T-helper 2 cell (primary cell): ENCODE measurements at regions not wholly inside any gene's neighbourhood (a gene's known extent, or its start where the extent isn't known, plus 50 kb on each side); places are given as distances from the start of the nearest gene placed in this dataset.
A peak's percentile ranks its signal among the peaks of the same experiment; 100 is the strongest.

ENCODE experiments used
- DNase-seq, 5 experiments: peaks; one replicate each; pipeline versions ENCODE4 v3.0.0 to v3.0.0-alpha.2; 2012 to 2022

DNA sequence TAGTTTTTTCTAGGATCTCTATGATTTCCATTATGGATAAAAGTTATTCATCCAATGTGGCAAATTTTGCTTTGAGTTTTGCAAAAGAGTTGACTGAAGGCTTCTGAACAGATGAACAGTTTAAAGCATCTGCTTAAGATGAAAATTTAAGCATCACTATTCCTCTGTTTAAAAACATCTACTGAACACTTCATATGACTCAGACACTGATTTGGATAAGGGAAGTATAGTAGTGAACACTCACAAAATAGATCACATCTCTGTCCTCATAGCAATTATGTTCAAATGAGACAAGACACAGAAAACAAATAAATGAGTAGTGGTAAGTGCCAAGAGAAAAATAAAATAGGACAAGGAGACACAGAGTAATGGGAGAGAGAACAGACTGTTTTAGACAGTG, 157.3 kb downstream of the MBL2 start:
- no peak for DNase-seq

DNA sequence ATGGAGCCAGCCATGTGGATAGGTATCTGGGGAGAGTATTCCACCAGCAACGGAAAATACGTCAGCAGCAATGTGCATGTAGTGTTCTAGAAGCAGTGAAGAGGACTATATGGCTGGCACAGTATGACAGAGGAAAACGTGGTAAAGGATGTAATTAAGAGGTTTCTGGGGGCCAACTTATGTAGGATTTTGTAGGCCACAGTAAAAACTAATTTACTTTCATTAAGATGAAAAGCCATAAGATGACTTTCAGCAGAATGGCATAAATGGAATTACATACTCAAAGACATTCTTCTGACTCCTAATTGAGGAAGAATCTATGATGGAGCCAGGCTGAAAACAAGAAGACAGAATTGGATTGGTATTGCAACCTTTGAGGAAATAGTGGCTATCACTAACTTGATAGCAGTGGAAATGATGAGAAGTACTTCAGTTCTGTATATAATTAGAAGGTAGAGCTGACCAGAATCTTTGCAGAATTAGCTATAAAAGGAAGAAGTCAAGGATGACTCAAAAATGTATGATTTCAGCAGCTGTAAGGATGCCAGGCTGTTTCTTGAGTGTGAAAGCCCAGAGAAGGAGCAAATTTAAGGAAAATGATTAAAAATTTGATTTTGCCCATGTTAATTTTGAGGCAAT, 156.7 kb downstream of the MBL2 start:
- DNase-seq = no peak

DNA sequence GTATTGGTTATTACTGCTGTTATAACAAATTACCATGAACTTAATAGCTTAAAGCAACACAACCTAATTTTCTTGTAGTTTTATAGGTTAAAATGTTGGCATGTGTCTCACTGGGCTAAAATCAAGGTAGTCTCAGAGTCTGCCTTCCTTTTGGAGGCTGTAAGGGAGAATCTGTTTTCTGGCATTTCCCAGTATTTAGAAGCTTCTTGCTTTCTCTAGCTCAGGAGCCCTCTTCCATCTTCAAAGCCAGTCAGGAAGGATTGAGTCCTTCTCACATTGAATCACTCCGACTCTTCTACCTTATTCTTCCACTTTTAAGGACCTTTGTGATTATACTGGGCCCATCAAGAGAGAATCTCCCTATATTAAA, 156.2 kb downstream of the MBL2 start:
- no peak for DNase-seq

DNA sequence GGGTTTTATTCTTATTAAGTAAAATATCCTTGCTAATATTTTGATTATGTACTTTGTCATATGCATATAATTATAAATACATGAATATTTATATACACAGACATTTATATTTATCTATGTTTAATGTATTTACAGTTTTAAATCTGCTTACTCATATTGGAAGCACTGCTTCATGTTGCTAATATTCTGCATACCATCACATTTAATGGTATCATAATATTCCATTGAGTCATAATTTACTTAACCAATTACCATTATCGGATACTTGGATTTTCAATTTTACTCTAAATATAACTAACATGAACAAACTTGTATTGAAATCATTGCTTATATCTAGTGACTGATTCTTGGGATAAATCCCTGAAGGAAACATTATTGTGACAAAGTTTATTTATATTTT, 155.2 kb downstream of the MBL2 start:
- DNase-seq = no peak

DNA sequence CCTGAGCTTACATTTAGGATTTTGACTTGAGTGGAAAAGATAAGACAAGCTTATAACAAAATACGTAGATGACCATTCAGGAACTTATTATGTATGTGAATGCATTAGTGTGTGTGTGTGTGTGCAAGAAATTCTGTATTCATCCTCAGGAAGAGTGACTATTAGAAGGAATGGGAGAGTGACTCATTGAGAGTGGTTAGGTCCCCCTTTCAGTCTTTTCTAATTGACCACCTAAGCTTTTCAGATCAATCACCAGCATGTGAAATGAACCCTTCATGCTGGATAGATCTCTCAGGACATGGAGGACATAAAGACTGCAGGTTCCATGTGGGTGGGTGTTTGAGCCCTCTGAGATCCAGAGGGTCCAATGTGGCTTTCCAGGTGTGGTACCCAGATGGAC, 153.5 kb downstream of the MBL2 start:
- no peak for DNase-seq

DNA sequence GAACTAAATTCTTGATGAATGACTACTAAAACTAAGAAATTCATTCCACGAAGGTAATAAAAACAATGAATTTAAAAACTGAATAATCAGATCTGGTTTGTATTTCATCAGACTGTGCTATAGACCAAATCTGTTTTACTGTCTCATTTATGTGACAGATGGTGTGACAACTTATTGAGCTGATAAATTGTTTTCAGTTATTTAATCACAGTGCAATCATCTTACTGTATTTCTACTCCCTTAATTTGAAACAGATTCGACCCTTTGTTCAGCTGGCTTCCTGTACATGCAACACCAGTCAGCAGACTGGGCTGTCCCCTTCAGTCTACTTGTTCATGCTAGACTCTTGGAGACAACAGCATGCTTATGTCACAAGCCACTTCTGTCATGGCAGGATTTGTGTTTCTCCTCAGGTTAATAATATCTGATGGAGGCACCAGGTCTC, 150.9 kb downstream of the MBL2 start:
- no peak for DNase-seq

DNA sequence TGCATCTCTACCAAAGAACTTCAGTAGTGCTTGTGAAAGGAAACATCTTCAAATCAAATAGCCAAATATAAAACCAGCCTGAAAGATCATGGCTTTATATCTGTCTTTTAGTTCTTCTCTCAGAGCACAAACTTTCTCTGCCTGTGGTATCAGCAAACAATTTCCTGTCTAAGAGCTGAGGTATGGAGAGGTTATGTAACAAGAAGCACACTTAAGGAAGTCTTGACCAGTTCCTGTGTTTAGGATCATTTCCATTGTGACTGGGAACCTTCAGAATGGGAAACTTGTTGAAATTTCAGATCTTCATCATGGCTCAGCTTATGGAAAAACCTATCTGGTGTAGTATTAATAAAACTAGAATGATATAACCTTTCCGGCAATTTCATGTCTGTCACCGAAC, 148.8 kb downstream of the MBL2 start:
- no peak for DNase-seq

DNA sequence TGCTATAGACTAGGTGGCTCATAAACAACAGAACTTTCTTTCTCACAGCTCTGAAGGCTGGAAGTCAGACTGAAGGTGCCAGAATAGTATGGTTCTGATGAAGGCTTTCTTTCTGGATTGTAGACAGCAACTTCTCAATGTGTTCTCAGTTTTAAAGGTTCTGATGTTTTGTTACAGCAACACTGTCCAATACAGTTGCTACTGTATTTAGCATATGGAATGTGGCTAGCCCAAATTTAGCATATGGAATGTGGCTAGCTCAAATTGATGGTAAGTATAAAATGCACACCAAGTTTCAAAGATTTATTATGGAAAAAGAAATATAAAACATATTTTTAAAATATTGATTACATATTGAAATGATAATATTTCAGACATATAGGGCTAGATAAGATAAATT, 145.3 kb downstream of the MBL2 start:
- DNase-seq = no peak

DNA sequence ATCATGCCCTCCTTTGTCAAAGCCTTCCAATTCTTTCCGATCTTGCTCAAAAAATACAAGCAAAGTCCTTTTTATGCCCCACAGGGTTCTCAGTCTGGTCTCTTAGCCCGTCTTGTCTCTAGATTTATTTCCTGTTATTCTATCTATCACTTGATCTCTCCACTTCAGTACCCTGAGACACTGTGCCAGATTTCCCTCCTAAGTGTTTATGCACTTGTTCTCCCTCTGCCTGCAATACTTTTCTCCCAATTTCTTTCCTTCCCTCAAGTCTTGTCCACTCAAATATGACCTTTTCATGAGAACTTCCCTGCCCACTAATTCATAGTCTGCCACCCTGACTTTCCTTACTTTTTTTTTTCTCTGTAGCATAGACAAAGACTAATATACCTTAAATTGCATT, 141.4 kb downstream of the MBL2 start:
- no peak for DNase-seq

DNA sequence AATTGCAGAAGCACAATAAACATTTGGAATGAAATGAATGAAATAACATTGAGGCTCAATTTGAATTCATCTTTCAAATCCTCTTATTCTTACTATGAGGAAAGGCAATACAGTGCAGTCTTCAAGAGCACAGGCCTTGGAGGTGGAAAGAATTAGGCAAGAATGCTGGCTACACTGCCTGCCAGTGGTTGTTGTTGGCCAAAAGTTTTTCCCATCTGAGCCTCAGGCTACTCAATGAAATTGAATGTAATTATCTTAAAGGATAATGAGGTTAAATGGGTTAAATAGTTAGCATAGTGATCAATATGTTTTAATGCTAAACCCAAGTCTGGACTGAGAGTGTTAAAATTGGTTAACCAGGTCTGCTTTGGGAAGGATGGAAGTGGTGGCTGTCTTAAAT, 140.9 kb downstream of the MBL2 start:
- no peak for DNase-seq

DNA sequence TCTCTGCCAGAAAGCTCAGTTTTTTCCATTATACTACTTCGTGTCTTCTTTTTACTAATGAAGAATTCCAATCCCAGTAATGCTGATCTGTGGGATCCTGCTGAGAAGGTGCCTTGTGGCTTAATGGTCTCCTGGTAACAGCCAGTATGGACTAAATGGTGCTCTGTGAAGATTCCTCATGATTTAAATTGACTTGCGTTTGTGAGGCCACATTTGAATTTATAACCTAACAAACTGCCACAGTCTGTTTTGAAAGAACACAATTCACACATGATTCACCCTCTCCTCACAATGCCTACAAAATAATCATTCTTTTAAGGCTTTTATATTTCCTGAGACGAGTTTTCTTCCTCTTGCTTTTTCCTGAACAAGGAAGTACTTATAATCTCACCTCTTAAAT, 140.0 kb downstream of the MBL2 start:
- no peak for DNase-seq

DNA sequence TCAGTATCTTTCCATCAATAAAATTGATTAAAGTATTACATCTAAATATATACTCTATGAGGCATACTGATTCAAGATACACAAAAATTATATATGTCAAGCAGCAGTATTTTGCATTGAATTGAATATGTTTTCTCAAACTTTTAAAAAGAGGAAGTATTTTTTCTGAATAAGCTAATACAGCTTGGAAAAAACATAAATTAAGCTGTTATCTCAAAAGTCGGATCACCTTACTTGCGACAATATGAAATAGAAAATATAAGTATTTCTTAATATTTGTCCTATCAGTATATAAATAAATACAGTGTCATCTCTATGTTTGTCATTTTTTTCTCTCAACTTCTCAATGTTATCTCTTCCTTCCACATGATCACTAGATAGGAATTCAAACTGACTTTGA, 139.3 kb downstream of the MBL2 start:
- no peak for DNase-seq

DNA sequence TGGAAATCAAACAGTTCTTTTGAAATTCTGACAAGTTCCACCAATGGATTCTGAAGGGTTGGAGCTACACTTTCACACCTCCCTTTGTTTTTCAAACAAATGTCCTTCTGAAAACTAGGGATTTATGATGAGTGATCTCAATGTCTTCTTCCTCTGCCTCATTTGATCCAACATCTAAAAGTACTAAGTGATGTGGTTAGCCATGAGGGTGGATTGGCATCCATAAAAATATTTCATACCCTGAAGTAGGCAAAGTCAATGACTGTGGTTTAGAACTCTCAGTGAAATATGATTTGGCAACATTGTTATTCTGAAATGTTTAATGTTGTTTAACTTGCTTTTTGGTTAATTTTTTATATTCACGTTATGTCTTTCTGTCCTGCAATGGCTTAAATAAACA, 136.9 kb downstream of the MBL2 start:
- no peak for DNase-seq

DNA sequence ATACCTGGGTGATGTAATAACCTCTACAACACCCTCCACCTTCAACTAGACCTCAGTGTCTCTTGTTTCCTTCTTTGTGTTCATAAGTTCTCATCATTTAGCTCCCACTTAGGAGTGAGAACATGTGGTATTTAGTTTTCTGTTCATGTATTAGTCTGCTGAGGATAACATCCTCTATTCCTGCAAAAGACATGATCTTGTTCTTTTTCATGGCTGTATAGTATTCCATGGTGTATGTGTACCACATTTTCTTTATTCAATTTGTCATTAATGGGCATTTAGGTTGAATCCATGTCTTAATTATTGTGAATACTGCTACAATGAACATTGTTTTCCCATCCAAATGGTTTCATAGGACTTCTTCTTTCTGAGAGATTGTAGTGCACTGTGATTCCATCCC, 135.7 kb downstream of the MBL2 start:
- no peak for DNase-seq

DNA sequence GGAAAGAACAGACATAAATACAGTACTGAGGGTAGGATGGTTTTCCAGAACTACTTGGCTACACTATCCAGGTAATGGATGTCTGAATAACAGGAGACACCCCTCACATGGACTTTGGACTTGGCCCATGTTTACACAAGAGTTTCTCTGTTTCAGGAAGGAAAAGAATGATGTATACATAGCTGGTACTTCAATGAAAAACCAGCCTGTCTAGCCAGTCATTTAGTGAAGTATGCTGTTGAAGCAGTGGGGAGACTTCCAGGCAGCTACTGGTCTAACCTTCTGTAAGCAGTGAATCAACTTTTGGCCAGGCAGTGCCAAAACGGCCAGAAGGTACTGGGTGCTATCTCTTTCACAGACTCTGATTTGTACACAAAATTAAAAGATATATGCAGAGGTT, 135.0 kb downstream of the MBL2 start:
- DNase-seq = no peak

DNA sequence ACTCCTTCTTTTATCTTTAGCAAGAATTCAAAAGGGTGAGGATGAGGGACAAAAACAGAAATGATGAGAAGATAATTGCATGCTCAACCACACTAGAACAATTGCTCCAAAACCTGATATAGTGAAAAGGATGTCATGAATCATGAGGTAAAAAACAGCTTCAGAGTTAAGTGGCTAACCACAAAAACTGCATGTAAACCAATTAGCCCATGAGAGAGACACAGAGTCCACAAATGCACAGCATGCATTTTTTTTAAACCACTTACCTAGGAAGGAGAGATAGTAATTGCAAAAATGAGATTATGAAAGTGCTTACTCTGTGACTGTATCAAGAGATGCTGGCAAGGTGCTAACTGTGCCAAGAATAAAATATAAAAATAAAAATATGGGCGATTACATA, 132.9 kb downstream of the MBL2 start:
- DNase-seq = peak in 1 of 5 experiments; percentile 43

DNA sequence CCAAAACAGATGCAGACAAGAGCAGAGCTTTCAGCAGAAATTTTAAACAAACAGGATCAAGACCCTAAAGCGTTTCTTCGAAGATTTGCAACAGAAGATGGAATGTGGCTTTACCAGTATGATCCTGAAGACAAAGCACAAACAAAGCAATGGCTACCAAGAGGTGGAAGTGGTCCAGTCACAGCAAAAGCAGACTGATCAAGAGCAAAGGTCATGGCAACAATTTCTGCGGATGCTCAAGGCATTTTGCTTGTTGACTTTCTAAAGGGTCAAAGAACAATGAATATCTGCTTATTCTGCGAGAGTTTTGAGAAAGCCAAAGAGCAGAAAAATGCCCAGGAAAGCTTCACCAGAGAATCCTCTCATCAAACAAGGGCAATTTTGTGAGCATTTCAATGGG, 130.4 kb downstream of the MBL2 start:
- no peak for DNase-seq

DNA sequence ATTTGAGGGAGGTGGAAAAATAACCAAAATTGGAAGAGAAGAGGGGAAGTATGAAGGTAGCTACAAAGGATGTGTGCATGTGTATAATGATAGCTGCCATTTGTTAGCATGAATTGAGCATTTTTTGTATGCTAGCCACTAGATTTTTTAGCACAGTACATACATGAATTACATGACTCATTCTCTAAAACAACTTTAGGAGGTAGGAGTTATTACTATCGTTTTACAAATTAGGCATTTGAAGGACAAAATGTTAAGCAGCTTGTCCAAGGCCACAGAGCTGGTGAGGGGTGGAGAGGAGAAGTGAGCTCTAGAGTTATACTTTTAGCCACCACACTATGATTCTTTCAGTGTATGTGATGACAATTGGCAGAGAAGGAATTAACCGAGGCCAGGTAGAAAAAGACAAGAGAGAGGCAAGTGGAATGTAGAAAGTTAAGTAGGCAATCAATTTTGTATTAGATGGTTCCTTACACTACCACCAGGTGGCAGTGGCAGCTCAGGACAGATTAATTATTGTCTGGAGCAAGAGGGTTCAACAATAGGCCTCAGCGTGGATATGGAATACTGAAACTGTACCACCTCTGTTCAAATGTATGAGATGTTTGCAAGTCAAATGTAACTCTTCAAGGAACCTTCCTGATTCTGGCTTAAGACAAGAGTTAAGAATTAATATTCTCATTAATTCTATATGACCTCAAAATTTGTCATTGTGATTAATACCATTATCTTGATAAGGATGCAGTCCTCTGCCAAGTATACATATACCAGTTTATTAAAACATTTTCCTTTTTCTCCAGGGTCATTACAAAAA, 128.0 kb downstream of the MBL2 start:
- peak in 1 of 5 experiments; percentile 22 for DNase-seq

DNA sequence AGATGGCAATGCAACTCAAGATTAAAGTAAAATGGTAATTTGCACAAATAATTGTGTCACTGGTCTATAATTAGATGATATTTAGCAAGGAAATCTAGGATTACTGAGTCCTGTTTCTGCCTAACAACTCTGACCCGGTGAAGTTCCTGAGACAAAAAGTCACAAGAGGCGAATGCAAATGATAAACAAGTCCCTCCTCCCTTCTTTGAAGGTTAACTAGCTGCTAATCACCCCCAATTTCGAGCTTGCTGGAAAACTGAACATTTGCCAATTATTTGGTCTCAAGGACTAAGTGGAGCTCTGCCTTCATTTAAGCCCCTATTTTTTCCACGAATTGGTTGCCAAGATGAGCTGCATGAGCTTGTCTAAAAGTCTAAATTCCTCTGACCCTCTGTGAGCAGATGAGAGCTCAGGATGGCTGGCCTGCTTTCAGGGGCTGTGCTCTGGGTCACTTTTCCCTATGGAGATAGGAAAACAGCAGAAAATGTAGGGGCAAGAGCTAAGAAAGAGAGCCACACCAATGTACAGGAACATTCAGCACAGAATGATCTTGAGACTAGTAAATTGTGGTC, 127.3 kb downstream of the MBL2 start:
- DNase-seq = no peak

DNA sequence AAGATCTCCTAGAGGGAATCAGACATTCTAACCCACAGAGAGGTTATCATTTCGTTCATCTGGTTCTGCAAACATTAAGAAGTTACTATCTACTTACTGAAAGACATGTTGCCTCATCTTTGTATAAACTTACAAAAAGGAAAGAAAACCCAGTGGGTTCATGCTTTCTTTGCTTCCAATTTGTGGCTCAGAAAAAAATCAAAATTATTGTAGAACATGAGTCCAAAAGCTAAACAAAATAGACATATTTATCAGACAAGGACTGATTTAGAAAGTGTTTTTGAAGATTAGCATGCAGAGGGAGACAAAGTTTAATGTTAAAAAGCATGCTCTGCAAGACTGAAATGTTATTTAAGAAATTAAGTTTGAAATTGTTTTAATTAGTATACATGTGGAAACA, 123.1 kb downstream of the MBL2 start:
- DNase-seq = no peak

DNA sequence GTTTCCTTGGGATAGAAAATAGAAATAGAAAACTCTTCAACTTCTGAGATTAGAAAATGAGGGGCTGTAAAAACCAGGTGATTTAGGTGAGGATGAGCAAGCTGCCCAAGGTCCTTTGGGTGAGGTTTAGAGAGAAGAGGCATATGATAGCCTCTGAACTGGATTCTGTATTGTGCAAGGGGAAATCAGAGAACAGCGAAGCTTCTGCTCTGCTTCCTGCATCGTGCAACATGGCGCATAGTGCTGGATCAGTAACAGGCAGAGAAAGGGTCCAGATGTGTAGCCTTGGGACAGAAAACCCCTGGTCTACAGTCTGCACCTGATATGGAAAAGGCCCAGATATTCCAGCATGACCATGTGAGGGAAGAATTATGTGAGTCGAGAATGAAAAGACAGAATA, 121.7 kb downstream of the MBL2 start:
- no peak for DNase-seq

DNA sequence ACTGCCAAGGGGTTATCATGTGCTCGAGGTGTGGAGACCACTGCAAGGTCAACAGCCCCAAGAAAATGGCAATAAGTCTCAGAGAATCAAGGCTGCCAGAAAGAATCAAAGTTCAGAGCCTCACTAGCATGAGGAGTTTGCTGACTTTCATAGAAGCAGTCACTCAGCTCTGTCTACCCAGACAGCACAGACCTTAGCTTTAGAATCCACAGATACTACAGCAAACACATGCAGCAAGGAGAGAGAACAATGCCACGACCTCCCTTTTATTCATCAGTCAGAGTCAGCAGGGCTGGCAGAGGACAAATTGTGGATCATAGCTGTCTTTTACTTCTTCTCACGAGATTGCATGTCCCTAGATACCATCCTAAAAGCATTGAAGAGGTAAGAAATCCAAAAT, 121.3 kb downstream of the MBL2 start:
- DNase-seq = no peak

DNA sequence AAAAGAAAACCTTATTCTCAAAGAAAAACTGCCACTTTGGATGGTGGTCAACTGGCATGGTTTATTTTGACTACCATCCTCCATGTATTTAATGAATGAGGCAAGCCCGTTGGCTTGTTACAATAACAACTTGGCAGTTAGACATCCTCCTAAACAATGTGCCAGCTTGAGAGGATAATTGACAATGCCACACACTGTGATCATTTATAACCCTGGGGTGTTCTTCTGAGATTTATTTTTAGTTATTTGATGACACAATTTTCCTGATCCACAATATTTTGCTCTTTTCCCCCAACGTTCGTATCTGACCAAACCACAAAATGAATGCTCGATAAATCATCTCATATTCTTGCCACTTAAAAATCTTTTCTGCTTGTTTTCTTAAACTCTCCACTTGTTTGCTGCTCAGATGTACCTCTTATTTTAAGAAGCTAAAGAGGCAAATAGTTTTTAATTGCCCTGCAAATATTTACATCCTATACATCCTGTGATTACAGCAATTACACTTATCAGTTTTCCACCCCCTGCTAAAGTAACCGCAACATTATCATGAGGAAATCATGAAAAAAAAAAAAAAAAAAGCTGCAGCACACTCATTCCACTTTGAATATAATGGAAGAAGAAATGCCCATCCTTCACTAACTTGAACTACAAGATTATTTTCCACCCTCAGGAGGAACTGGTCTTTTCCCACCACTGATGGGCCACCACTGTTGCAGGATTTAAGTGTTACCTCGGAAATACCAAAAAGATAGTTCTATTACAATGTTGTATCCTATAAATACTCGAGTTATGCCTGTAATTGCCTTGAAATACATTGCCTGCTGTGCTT, 119.9 kb downstream of the MBL2 start:
- DNase-seq = no peak
